Epidermal melanocyte (primary cell): ENCODE measurements at regions not wholly inside any gene's neighbourhood (a gene's known extent, or its start where the extent isn't known, plus 50 kb on each side); places are given as distances from the start of the nearest gene placed in this dataset.

Experiments
- DNase-seq: peaks from one replicate; pipeline ENCODE4 v3.0.0; 2011; ENCODE audit warnings: low spot score; ENCODE audit not compliant: insufficient read length

DNA sequence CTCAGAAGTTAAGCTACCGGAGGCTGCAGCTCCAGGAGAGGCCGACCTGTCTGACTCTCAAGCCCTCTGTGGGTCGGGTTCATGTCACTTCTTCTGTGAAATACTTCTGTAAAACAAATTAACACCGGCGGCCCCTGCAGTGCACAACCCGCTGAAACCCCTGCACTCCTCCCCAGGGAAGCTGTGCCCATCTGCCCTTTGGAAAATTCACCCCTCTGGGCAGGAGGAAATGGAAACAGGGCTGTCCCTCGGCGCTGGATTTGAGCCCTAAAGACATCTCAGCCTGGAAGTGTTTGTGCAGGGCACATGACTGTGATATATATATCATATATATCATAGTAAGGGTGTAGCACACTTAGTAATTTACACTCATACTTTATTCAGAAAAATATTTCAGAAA lies 415.3 kb downstream of the IRS2 start:
- no peak for DNase-seq

DNA sequence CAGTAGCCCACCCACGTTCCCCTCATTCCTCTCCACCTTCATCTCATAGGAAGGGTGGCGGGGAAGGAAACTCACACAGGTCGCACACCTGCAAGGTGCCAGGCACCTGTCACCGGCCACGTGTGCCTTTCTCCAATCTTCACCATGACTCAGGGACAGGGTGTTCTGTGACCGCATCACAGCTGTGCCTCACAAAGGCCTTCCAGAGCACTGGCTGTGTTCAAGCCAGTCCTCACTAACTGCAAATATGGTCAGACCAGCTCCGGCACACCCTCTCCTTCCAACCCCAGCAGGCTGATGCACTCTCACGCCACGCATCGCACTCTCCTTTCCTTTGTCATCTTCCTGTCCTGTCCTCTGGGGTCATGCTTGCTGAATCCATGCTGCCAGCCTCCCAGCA lies 415.9 kb downstream of the IRS2 start:
- DNase-seq: no peak

- no peak for DNase-seq
Measured at GRCh38 chr13:109369353-109370052, 416.9 kb downstream of the IRS2 start.

- no peak for DNase-seq
Measured at GRCh38 chr13:109368230-109368629, 418.2 kb downstream of the IRS2 start.

GRCh38 chr13:109366525-109366924 lies 419.9 kb downstream of the IRS2 start:
- DNase-seq: no peak

- DNase-seq: no peak
Measured at GRCh38 chr13:109363431-109363830, 423.0 kb downstream of the IRS2 start.

DNA sequence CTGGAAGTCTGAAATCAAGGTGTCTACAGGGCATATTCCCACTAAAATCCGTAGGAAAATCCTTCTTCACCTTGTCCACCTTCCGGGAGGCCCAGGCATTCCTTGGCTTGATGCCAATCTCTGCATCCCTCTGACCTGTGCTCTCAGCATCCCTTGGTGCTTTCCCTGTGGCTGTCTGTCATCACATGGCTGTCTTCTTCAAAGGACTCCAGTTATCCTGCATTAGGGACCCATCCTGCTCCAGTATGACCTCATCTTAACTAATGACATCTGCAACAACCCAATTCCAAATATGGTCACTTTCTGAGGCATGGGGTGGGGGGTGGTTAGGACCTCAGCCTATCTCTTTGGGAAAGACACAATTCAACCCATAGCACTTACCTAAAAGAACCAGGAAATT lies 423.8 kb downstream of the IRS2 start:
- no peak for DNase-seq

- DNase-seq: no peak
Measured at GRCh38 chr13:109361562-109362289, 424.7 kb downstream of the IRS2 start.

- DNase-seq: no peak
Measured at GRCh38 chr13:109357751-109358471, 428.5 kb downstream of the IRS2 start.

DNA sequence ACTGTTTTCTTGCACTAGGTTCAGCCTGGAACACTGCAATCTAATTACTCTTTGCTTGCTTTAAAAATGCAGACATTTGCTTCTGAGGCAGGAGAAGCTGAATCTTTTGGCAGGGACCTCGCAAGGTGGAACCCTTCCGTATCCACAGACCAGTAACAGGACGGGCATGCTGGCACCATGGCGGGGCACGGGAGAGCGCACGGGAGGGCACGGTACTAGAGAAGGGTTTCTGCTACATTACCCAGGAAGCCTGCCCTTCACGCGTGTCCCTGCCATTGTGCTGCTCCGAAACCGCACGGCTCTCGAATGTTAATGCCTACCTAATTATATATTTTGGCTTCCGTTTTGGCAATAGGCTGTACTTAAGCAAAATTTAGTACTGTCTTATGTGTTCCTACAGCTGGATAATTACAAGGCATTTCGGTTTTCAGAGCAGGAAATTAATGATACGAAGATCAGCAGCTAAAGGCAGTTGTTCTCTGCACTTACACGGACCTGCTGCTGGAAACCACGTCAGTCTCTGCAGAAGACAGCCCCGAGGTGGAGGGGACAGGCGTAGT lies 430.4 kb downstream of the IRS2 start:
- DNase-seq: no peak

DNA sequence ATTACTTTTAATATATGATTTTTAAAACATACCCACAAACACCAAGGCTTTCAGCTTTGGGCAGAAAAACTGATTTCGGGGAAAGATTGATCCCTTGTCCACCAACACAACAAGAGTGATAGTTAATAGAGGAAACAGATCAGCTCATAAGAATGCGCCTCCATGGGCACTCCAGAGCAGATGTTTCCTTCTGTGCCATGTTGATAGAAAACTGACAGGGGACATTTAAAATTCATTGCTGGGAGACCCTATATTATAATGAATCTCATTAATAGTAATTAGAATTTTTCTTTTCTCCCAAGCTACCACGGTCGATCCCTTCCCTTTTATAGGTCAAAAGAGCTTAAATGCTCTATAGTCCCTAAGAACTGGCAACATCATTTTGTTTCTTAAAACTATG lies 431.2 kb downstream of the IRS2 start:
- no peak for DNase-seq

- DNase-seq: no peak
Measured at GRCh38 chr13:109351236-109351635, 435.1 kb downstream of the IRS2 start.

DNA sequence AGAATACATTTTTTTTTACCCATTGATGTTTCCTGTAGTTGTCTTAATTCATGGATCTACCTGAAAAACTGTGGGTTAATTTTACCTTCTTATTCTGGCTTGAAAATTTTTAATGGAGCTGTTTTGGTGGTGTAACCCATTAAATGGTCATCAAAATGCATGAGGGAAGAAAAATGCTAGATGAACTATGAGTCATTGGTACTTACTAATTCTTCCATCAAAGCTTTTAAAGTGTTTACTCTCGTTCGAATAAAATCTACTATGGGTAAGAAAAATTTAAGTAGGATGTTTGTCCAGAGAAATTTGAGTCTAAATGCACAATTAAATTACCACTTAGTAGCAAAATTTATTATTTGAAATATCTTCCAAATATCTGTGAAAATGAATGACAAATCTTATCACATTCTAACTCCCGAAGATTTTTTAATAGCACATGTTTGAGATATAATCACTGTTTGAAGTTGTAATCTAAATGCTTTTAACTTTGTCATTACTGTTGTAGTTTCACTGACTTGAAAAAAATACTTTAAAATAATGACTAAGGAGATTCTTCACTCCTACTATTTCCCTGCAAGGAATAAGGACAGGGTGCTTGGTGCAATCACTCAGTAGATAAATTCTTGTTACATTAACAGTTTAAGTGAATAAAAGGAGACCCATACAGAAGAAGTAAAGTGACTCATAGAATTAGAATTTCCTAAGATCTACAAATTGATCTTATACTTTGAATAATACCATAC lies 437.7 kb downstream of the IRS2 start:
- no peak for DNase-seq

- DNase-seq: no peak
Measured at GRCh38 chr13:109346060-109346459, 440.3 kb downstream of the IRS2 start.

- no peak for DNase-seq
Measured at GRCh38 chr13:109345433-109345941, 440.9 kb downstream of the IRS2 start.

- DNase-seq: no peak
Measured at GRCh38 chr13:109344552-109345157, 441.7 kb downstream of the IRS2 start.

- DNase-seq: no peak
Measured at GRCh38 chr13:109336730-109337129, 449.7 kb downstream of the IRS2 start.

- DNase-seq: no peak
Measured at GRCh38 chr13:109333893-109334651, 452.3 kb downstream of the IRS2 start.

DNA sequence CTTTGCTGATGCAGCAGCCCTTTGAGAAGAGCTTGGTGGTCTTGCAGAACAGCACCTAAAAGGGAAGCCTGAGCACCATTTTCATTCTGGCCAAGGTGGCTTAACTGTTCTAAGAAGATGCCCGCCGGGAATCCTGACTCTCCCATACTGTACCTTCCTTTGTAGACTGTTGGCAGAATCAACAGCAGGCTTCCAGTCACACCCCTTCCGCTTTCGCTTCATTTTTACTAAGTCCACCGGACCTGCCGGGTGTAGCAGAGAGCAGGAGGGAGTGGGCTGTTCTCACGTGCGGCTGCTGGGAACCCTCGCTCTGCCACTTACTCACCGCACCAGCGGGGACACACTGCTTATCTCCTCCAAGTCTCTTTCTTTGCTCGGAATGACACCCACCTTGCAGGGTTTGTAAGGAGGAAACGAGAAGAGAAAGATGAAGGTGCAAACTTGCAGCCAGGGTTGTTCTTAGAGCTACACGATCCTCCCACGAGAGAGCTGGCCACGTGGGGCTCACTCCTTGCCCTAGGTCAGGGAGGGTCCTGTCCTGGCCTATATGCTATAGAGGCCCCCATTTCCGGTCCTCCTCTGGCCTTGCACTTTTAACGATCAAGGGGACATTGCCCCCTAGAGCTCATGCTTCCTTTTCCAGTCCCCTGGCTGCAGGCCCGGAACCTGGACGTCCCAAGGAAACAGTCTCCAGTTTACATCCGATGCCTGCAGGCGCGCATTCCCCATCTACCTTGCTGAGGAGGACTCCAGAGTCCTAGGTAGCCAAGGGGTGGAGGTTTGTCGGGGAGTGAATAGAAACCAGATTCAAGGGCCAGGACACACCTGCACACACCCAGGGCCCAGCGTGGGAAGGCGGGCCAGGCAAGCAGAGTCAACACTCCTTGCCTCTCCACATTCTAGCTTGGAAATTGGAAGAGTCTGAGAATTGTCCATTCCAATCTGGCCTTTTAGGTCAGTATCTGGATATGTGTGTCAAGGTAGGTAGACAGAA lies 453.6 kb downstream of the IRS2 start:
- no peak for DNase-seq
